GM21737 (cell line): ENCODE measurements at regions not wholly inside any gene's neighbourhood (a gene's known extent, or its start where the extent isn't known, plus 50 kb on each side); places are given as distances from the start of the nearest gene placed in this dataset.
A peak's percentile ranks its signal among the peaks of the same experiment; 100 is the strongest.
"Not testable (repeated sequence)": the region's sequence is repeated elsewhere in the genome, so short reads cannot be mapped to it uniquely, and the experiment has no call there.

ENCODE experiments used
- ATAC-seq: cut with Tn5 transposase; IDR thresholded peaks from one replicate; pipeline ENCODE4 v1.9.1; 2021; ENCODE audit warnings: mild to moderate bottlenecking, moderate library complexity; ENCODE audit not compliant: unreplicated experiment

GRCh38 chr12:47312147-47312546 is 232.4 kb upstream of the AMIGO2 start:
- no peak for ATAC-seq

DNA sequence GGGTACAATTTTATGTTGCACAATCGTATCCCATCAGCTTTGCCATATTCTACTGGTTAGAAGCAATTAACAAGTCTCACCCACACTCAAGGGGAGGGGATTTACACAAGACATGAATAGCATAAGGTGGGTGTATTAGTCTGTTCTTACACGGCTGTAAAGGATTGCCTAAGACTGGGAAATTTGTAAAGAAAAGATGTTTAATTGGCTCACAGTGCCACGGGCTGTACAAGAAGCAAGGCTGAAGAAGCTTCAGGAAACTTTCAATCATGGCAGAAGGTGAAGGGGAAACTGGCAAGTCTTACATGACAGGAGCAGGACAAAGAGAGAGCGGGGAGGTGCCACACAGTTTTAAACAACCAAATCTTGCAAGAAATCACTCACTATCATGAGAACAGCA is 231.8 kb upstream of the AMIGO2 start:
- no peak for ATAC-seq

GRCh38 chr12:47311010-47311409 is 231.3 kb upstream of the AMIGO2 start:
- no peak for ATAC-seq

GRCh38 chr12:47308672-47309071 is 228.9 kb upstream of the AMIGO2 start:
- ATAC-seq: no peak

GRCh38 chr12:47307680-47308399 is 228.1 kb upstream of the AMIGO2 start:
- ATAC-seq: peak; percentile 67

DNA sequence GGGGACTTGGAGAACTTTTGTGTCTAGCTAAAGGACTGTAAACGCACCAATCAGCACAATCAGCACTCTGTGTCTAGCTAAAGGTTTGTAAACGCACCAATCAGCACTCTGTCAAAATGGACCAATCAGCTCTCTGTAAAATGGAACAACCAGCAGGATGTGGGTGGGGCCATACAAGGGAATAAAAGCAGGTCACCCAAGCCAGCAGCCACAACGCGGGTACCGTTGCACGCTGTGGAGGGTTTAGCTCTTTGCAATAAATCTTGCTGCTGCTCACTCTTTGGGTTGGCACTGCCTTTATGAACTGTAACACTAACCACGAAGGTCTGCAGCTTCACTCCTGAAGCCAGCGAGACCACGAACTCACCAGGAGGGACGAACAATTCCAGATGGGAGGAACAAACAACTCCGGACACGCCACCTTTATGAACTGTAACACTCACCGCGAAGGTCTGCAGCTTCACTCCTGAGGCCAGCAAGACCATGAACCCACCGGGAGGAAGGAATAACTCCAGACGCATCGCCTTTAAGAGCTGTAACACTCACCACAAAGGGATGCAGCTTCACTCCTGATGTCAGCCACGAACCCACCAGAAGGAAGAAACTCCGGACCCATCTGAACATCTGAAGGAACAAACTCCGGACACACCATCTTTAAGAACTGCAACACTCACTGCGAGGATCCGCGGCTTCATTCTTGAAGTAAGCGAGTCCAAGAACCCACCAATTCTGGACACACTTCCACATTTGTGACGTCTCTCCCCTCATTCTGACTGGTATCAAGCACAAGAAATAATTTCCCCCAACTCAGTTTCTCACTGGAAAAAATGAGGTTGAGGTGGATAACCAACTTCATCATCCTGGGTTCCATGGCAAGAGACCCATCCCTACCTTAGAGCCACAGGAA is 227.3 kb upstream of the AMIGO2 start:
- not testable (repeated sequence) for ATAC-seq

DNA sequence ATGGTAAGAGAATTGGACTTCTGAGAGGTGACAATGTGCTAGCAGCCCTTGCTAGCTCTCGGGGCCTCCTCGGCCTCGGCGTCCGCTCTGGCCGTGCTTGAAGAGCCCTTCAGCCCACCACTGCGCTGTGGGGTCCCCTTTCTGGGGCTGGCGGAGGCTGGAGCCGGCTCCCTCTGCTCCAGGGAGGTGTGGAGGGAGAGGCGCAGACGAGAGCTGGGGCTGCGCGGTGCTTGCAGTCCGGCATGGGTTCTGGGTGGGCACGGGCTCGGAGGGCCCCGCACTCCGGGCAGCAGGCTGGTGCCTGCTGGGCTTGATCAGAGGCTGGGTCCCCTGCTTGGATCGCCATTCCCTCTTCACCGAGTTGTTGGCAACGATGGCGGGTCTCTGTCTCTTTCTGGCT is 226.4 kb upstream of the AMIGO2 start:
- ATAC-seq: no peak

DNA sequence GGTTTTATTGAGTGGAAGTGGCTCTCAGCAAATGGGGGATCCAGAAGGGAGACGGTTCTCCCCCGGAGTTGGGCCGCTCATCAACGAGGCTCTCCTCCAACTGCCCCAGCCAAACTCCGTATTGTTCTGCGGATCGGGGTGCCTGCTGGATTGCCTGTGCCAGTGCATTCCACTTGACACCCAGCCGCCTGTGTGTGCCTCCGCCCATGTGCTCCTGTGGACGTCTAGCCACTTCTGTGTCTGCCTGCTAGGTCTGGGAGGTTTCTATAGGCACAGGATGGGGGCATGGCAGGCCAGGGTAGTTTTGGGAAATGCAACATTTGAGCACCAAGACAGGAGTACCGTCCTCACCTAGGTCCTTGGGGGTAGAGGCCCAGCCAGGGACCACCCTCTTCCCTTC is 225.7 kb upstream of the AMIGO2 start:
- no peak for ATAC-seq

- no peak for ATAC-seq
These were observed 224.3 kb upstream of the AMIGO2 start for GRCh38 chr12:47303995-47304560.

DNA sequence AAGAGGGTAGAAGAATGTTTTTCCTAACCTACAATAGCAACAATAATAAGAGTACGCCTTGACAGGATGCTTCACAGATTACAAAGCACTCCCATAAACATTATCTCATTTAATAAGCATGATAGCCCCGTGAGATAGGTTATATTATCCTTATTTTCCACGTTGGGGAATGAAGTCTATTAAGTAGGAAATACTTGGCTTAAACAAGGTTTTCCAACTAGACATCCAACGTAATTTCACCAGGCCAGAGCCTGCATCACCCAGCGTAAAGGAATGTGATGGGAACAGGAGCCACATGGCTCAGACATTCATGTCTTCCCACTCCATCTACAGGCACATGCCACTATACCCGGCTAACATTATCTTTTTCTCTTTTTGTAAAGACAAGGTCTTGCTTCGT is 223.4 kb upstream of the AMIGO2 start:
- no peak for ATAC-seq

- ATAC-seq: no peak
These were observed 222.4 kb upstream of the AMIGO2 start for GRCh38 chr12:47302111-47302671.

- ATAC-seq: no peak
These were observed 219.8 kb upstream of the AMIGO2 start for GRCh38 chr12:47299586-47299985.

- ATAC-seq: no peak
These were observed 218.2 kb upstream of the AMIGO2 start for GRCh38 chr12:47297993-47298392.

DNA sequence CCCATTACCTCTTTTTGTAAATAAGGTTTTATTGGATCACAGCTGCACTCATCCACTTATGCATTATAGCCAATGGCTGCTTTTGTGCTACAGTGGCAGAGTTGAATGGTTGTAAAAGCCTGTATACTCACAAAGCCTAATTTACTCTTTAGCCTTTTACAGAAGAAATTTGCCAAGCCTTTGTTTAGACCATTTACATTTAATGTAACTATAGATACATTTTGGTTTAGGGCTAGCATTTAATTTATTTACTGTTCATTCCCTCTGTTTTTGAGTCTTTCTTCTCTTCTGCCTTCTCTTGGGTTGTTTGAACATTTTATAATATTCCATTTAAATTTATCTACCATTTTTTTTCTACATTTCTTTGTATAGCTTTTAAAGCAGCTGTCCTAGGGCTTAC is 217.1 kb upstream of the AMIGO2 start:
- no peak for ATAC-seq

- no peak for ATAC-seq
These were observed 213.6 kb upstream of the AMIGO2 start for GRCh38 chr12:47293406-47293805.

DNA sequence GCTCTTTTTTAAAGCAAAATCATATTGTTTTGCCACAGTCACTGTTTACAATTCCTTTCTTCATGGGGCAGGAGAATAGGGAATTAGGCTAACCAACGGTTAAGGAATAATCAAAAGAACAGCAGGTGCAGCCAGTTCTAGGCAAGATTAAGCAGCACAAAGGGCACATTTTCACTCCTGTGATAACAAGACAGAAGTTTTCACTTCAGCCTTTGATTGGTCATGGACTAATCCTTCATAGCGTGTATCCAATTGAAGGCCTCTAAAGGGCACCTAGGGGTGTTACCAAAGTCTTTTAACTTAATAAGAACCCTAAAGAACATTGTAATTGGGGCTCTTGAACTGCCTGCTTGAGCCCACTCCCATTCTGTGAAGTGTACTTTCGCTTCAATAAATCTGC is 206.9 kb upstream of the AMIGO2 start:
- ATAC-seq: no peak
